MCF 10A (cell line): ENCODE measurements at regions not wholly inside any gene's neighbourhood (a gene's known extent, or its start where the extent isn't known, plus 50 kb on each side); places are given as distances from the start of the nearest gene placed in this dataset.

Source experiments
- BruUV-seq: library from RNA; stranded (reverse); fragments of 400-500 nt; replicated peaks from 2 replicates; lab custom pipeline; 2021; lab: Mats Ljungman, UMichigan
- CTCF ChIA-PET: fragments of 300-600 bp; sonication (Branson Sonifier 250); formaldehyde crosslinking; extraction: SDS; loops from one replicate; lab custom pipeline; 2021; ENCODE audit warnings: antibody characterized with exemption, inconsistent platforms; lab: Yijun Ruan, JAX
- POLR2A ChIA-PET: fragments of 300-600, 350-650 bp; sonication (Branson Sonifier 250); formaldehyde crosslinking; extraction: SDS; loops from one replicate; lab custom pipeline; 2020; ENCODE audit warnings: antibody characterized with exemption, inconsistent platforms; lab: Yijun Ruan, JAX
- DNase-seq: peaks from one replicate; pipeline ENCODE4 v3.0.0-alpha.2; 2018; ENCODE audit not compliant: unreplicated experiment
- H3K27ac Mint-ChIP-seq: one replicate; pipeline ENCODE4 v1.8.0; 2022; ENCODE audit warnings: mild to moderate bottlenecking, low read depth, mixed read lengths; ENCODE audit not compliant: unreplicated experiment
- H3K27me3 Mint-ChIP-seq: one replicate; pipeline ENCODE4 v1.8.0; 2022; ENCODE audit warnings: mixed read lengths; ENCODE audit not compliant: insufficient read depth, unreplicated experiment
- H3K36me3 Mint-ChIP-seq: one replicate; pipeline ENCODE4 v1.8.0; 2022; ENCODE audit warnings: mild to moderate bottlenecking, moderate library complexity, mixed read lengths; ENCODE audit not compliant: insufficient read depth, unreplicated experiment
- H3K4me1 Mint-ChIP-seq: one replicate; pipeline ENCODE4 v1.8.0; 2022; ENCODE audit warnings: mixed read lengths; ENCODE audit not compliant: insufficient read depth, unreplicated experiment
- H3K4me3 Mint-ChIP-seq: one replicate; pipeline ENCODE4 v1.8.0; 2022; ENCODE audit warnings: mild to moderate bottlenecking, moderate library complexity, mixed read lengths; ENCODE audit not compliant: unreplicated experiment
- H3K9me3 Mint-ChIP-seq: one replicate; pipeline ENCODE4 v1.8.0; 2022; ENCODE audit warnings: mixed read lengths; ENCODE audit not compliant: unreplicated experiment
- CTCF ChIP-seq: fragments of 200-600 bp; IDR thresholded peaks from one replicate; pipeline ENCODE4 v1.8.0; 2022; ENCODE audit warnings: antibody characterized with exemption, mild to moderate bottlenecking; ENCODE audit not compliant: unreplicated experiment
- intact Hi-C: fragments of 100-400 bp; cut with micrococcal nuclease; formaldehyde crosslinking; loops from 2 replicates; pipeline ENCODE4 v1.14.1; 2022

GRCh38 chr13:64488731-64489130, 2741.4 kb downstream of the PCDH9 start:
- CTCF ChIA-PET, result no interaction called here
- no peak overlapping the region for H3K27ac Mint-ChIP-seq
- POLR2A ChIA-PET, result no interaction called here

GRCh38 chr13:64482373-64482772, 2747.8 kb downstream of the PCDH9 start:
- no TSS peak for BruUV-seq
- Mint-ChIP-seq H3K4me3 (no peak overlapping the region), H3K36me3 (no peaks in the 10 kb centered on the region), H3K9me3 (no peaks in the 10 kb centered on the region), H3K27ac (no peak overlapping the region), H3K4me1 (no peaks in the 10 kb centered on the region), H3K27me3 (no peaks in the 10 kb centered on the region)
- no peak for TF ChIP-seq CTCF
- ChIA-PET POLR2A (no interaction called here), CTCF (no interaction called here)
- intact Hi-C loops, result no loop called here
- DNase-seq, result no peak

More at GRCh38 chr13:64488731-64489130, 2741.4 kb downstream of the PCDH9 start:
- Mint-ChIP-seq H3K9me3 (no peaks in the 10 kb centered on the region), H3K27me3 (no peaks in the 10 kb centered on the region), H3K4me3 (no peak overlapping the region), H3K4me1 (no peaks in the 10 kb centered on the region), H3K36me3 (no peaks in the 10 kb centered on the region)
- TF ChIP-seq CTCF, result no peak
- intact Hi-C loops, result no loop called here
- no TSS peak for BruUV-seq
- DNase-seq, result no peak

DNA sequence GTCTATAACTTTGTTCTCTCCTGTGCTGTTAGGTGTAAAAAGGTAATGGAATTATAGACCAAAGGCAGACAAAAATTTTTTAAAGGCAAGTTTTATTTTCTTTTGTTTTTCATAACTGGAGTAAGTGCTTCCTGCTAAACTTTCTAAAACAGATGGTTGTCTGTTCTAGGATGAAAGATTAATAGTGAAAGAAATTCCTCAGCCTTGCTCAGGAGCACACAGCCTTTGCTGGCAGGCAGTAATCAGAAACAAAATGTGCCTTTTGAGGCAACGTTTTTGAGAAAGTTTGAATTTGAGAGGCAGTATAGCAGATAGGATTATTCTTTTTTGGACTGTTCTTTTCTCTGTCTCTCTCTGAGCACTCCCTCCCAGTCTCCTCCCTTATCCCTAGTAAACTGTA, 2749.5 kb downstream of the PCDH9 start:
- Mint-ChIP-seq H3K4me3 (no peak overlapping the region), H3K27me3 (no peaks in the 10 kb centered on the region), H3K9me3 (no peaks in the 10 kb centered on the region), H3K4me1 (no peaks in the 10 kb centered on the region), H3K36me3 (no peaks in the 10 kb centered on the region), H3K27ac (no peak overlapping the region)
- intact Hi-C loops, result no loop called here
- ChIA-PET POLR2A (no interaction called here), CTCF (no interaction called here)
- no peak for TF ChIP-seq CTCF
- no peak for DNase-seq
- BruUV-seq, result no TSS peak

GRCh38 chr13:64480211-64480610, 2749.9 kb downstream of the PCDH9 start:
- ChIA-PET CTCF (no interaction called here), POLR2A (no interaction called here)
- Mint-ChIP-seq H3K27ac (no peak overlapping the region), H3K4me1 (no peaks in the 10 kb centered on the region), H3K27me3 (no peaks in the 10 kb centered on the region), H3K9me3 (no peaks in the 10 kb centered on the region), H3K4me3 (no peak overlapping the region), H3K36me3 (no peaks in the 10 kb centered on the region)
- no TSS peak for BruUV-seq
- TF ChIP-seq CTCF, result no peak
- intact Hi-C loops, result no loop called here
- no peak for DNase-seq
